Left renal cortex interstitium (tissue), 4 donors: ENCODE measurements at regions not wholly inside any gene's neighbourhood (a gene's known extent, or its start where the extent isn't known, plus 50 kb on each side); places are given as distances from the start of the nearest gene placed in this dataset.
A peak's percentile ranks its signal among the peaks of the same experiment; 100 is the strongest.
"Not testable (repeated sequence)": the region's sequence is repeated elsewhere in the genome, so short reads cannot be mapped to it uniquely, and the experiment has no call there.

ENCODE experiments used
- DNase-seq, 4 donors: peaks; one replicate each; pipeline ENCODE4 v3.0.0-alpha.2; 2013; ENCODE audit warnings: low read depth in 4 of 4, low spot score in 2 of 4, missing footprints in 1 of 4

GRCh38 chr11:87583931-87584330 lies 546.2 kb downstream of the TMEM135 start:
- DNase-seq, result no peak

GRCh38 chr11:87575088-87575487 lies 537.4 kb downstream of the TMEM135 start:
- no peak for DNase-seq

GRCh38 chr11:87574193-87574592 lies 536.5 kb downstream of the TMEM135 start:
- no peak for DNase-seq

- DNase-seq, result no peak
Observed at GRCh38 chr11:87573708-87574107, 536.0 kb downstream of the TMEM135 start.

- peak in 1 of 4 donors; percentile 2 for DNase-seq
Observed at GRCh38 chr11:87572881-87573280, 535.1 kb downstream of the TMEM135 start.

- DNase-seq, result no peak
Observed at GRCh38 chr11:87560352-87560751, 522.6 kb downstream of the TMEM135 start.

GRCh38 chr11:87559852-87560251 lies 522.1 kb downstream of the TMEM135 start:
- not testable (repeated sequence) for DNase-seq

- no peak for DNase-seq
Observed at GRCh38 chr11:87555101-87555500, 517.4 kb downstream of the TMEM135 start.

GRCh38 chr11:87548797-87549196 lies 511.1 kb downstream of the TMEM135 start:
- no peak for DNase-seq

GRCh38 chr11:87545858-87546257 lies 508.1 kb downstream of the TMEM135 start:
- DNase-seq, result no peak

- DNase-seq, result no peak
Observed at GRCh38 chr11:87539596-87539995, 501.9 kb downstream of the TMEM135 start.

- DNase-seq, result no peak
Observed at GRCh38 chr11:87536565-87536964, 498.8 kb downstream of the TMEM135 start.

GRCh38 chr11:87536016-87536415 lies 498.3 kb downstream of the TMEM135 start:
- no peak for DNase-seq

- DNase-seq, result no peak
Observed at GRCh38 chr11:87535513-87535912, 497.8 kb downstream of the TMEM135 start.

- DNase-seq, result not testable (repeated sequence)
Observed at GRCh38 chr11:87531835-87532234, 494.1 kb downstream of the TMEM135 start.

GRCh38 chr11:87529486-87529885 lies 491.8 kb downstream of the TMEM135 start:
- no peak for DNase-seq

GRCh38 chr11:87528752-87529151 lies 491.0 kb downstream of the TMEM135 start:
- DNase-seq, result no peak

GRCh38 chr11:87523276-87523675 lies 485.5 kb downstream of the TMEM135 start:
- DNase-seq, result no peak

GRCh38 chr11:87518266-87518665 lies 480.5 kb downstream of the TMEM135 start:
- no peak for DNase-seq

- DNase-seq, result no peak
Observed at GRCh38 chr11:87517351-87517750, 479.6 kb downstream of the TMEM135 start.

GRCh38 chr11:87507722-87508121 lies 470.0 kb downstream of the TMEM135 start:
- not testable (repeated sequence) for DNase-seq

- not testable (repeated sequence) for DNase-seq
Observed at GRCh38 chr11:87506946-87507345, 469.2 kb downstream of the TMEM135 start.

- no peak for DNase-seq
Observed at GRCh38 chr11:87501388-87501787, 463.7 kb downstream of the TMEM135 start.
